Brain pericyte (primary cell): ENCODE measurements at regions not wholly inside any gene's neighbourhood (a gene's known extent, or its start where the extent isn't known, plus 50 kb on each side); places are given as distances from the start of the nearest gene placed in this dataset.
"Not testable (repeated sequence)": the region's sequence is repeated elsewhere in the genome, so short reads cannot be mapped to it uniquely, and the experiment has no call there.

Experiments used
- DNase-seq: peaks from one replicate; pipeline ENCODE4 v3.0.0-alpha.2; 2012; ENCODE audit warnings: low read depth, low spot score

GRCh38 chr4:49154308-49155103, 168.4 kb downstream of the CWH43 start:
- DNase-seq: not testable (repeated sequence)

- not testable (repeated sequence) for DNase-seq
Measured at GRCh38 chr4:49155270-49155669, 169.2 kb downstream of the CWH43 start.

- not testable (repeated sequence) for DNase-seq
Measured at GRCh38 chr4:49156309-49156708, 170.2 kb downstream of the CWH43 start.

GRCh38 chr4:49157630-49158029, 171.6 kb downstream of the CWH43 start:
- DNase-seq: not testable (repeated sequence)

GRCh38 chr4:49161111-49161541, 175.1 kb downstream of the CWH43 start:
- not testable (repeated sequence) for DNase-seq

GRCh38 chr4:49164916-49165315, 178.8 kb downstream of the CWH43 start:
- DNase-seq: not testable (repeated sequence)

GRCh38 chr4:49177847-49178246, 191.8 kb downstream of the CWH43 start:
- not testable (repeated sequence) for DNase-seq

- not testable (repeated sequence) for DNase-seq
Measured at GRCh38 chr4:49181088-49181487, 195.0 kb downstream of the CWH43 start.

- not testable (repeated sequence) for DNase-seq
Measured at GRCh38 chr4:49211396-49212194, 225.5 kb downstream of the CWH43 start.

GRCh38 chr4:49213250-49213649, 227.2 kb downstream of the CWH43 start:
- DNase-seq: not testable (repeated sequence)

- DNase-seq: not testable (repeated sequence)
Measured at GRCh38 chr4:49213750-49214149, 227.7 kb downstream of the CWH43 start.

- DNase-seq: not testable (repeated sequence)
Measured at GRCh38 chr4:49214453-49215081, 228.5 kb downstream of the CWH43 start.

GRCh38 chr4:49215082-49215479, 229.0 kb downstream of the CWH43 start:
- not testable (repeated sequence) for DNase-seq

- DNase-seq: not testable (repeated sequence)
Measured at GRCh38 chr4:49216606-49217005, 230.5 kb downstream of the CWH43 start.

GRCh38 chr4:49217492-49217891, 231.4 kb downstream of the CWH43 start:
- DNase-seq: no peak

GRCh38 chr4:49218094-49218493, 232.0 kb downstream of the CWH43 start:
- not testable (repeated sequence) for DNase-seq

GRCh38 chr4:49218931-49219330, 232.9 kb downstream of the CWH43 start:
- not testable (repeated sequence) for DNase-seq

GRCh38 chr4:49219489-49220225, 233.6 kb downstream of the CWH43 start:
- not testable (repeated sequence) for DNase-seq

- DNase-seq: no peak
Measured at GRCh38 chr4:49221209-49221608, 235.1 kb downstream of the CWH43 start.

- not testable (repeated sequence) for DNase-seq
Measured at GRCh38 chr4:49222810-49223209, 236.7 kb downstream of the CWH43 start.

- not testable (repeated sequence) for DNase-seq
Measured at GRCh38 chr4:49226216-49226866, 240.3 kb downstream of the CWH43 start.
